GM19324 (cell line): ENCODE measurements at regions not wholly inside any gene's neighbourhood (a gene's known extent, or its start where the extent isn't known, plus 50 kb on each side); places are given as distances from the start of the nearest gene placed in this dataset.
"Not testable (repeated sequence)": the region's sequence is repeated elsewhere in the genome, so short reads cannot be mapped to it uniquely, and the experiment has no call there.

ENCODE experiments used
- ATAC-seq: cut with Tn5 transposase; IDR thresholded peaks from one replicate; pipeline ENCODE4 v1.9.1; 2021; ENCODE audit warnings: mild to moderate bottlenecking, moderate library complexity; ENCODE audit not compliant: unreplicated experiment, low FRiP score

GRCh38 chr3:186454881-186455703 lies 89.1 kb downstream of the CRYGS start:
- ATAC-seq, result no peak

DNA sequence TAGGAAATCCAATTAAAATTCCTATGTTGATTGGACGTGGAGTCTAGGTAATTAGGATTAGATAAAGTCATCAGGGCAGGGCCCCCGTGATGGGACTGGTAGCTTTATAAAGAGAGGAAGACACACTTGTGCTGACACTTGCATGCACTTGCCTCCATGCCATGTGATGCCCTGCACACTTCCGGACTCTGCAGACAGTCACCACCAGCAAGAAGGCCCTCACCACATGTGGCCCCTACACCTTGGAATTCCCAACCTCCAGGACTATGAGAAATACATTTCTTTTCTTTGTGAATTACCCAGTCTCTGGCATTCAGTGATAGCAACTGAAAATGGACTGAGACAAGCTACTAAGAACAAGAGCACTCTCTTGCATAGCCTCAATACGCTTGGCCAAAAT lies 90.6 kb downstream of the CRYGS start:
- ATAC-seq, result no peak

GRCh38 chr3:186452517-186452916 lies 90.5 kb upstream of the DGKG start:
- no peak for ATAC-seq

DNA sequence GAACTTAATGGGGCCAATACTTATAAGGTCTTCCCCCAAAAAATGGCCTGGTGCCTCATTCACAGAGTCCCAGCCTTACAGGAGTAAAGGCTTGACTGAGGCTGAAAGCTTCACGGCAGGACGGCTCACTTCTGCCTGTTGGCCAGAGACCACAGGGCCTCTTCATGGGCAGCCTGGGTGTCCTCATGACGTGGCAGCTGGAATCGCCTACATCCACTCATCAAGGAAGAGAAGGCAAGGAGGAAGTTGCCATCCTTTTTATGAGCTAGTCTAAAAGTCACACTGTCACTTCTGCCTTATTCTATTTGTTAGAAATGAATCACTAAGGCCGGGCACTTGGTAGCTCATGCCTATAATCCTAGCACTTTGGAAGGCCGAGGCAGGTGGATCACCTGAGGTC lies 89.3 kb upstream of the DGKG start:
- ATAC-seq, result no peak

DNA sequence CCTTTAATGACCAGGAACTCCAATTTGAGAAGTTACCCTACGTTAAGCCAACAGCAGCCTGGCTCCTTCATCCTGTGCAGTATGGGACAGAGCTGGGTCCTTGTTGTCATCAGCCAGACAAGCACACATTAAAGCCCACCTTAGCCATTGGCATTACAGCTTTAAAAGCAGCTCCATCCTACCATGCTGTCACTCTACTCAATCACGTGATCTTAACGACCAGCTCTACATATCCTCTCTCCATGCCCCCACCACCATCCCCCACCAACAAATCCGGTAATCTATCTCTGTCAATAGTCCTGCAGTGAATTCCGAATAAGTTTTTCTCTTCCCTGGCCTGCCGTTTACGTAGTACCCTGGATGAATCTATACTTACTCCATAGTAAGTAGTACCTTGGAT lies 82.9 kb upstream of the DGKG start:
- no peak for ATAC-seq

- no peak for ATAC-seq
Observed at GRCh38 chr3:186444288-186444687, 82.3 kb upstream of the DGKG start.

DNA sequence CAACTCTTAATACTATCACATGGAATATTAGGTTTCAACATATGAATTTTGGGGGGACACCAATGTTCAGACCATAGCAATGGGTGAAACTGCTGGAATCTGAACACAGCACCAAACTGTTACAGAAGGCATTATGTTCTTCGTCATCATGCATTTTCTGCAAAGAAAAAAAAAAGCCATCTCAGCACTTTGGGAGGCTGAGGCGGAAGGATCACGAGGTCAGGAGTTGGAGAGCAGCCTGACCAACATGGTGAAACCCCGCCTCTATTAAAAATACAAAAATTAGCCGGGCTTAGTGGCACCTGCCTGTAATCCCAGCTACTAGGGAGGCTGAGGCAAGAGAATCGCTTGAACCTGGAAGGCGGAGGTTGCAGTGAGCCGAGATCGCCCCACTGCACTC lies 80.9 kb upstream of the DGKG start:
- not testable (repeated sequence) for ATAC-seq

DNA sequence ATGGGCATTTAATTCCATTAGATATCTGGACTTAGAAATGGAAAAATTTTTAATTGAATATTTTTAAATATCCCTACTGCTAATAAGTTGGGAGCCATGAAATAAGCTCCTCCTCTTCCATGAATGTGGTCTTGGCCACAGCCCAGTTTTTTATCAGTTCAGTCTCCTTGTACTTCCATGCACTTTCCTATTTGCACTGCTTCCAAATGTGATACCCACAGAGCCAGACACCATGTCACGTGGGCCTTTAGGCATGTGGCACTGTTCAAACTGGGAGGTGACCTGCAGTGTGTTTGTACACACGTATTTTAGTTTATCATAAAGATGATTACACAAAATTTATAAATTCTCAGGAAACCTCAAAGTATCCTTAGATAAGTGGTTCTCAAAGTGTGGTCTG lies 80.1 kb upstream of the DGKG start:
- ATAC-seq, result no peak

GRCh38 chr3:186440891-186441290 lies 78.9 kb upstream of the DGKG start:
- ATAC-seq, result no peak

- no peak for ATAC-seq
Observed at GRCh38 chr3:186439725-186440124, 77.7 kb upstream of the DGKG start.

- ATAC-seq, result not testable (repeated sequence)
Observed at GRCh38 chr3:186435332-186435731, 73.3 kb upstream of the DGKG start.

DNA sequence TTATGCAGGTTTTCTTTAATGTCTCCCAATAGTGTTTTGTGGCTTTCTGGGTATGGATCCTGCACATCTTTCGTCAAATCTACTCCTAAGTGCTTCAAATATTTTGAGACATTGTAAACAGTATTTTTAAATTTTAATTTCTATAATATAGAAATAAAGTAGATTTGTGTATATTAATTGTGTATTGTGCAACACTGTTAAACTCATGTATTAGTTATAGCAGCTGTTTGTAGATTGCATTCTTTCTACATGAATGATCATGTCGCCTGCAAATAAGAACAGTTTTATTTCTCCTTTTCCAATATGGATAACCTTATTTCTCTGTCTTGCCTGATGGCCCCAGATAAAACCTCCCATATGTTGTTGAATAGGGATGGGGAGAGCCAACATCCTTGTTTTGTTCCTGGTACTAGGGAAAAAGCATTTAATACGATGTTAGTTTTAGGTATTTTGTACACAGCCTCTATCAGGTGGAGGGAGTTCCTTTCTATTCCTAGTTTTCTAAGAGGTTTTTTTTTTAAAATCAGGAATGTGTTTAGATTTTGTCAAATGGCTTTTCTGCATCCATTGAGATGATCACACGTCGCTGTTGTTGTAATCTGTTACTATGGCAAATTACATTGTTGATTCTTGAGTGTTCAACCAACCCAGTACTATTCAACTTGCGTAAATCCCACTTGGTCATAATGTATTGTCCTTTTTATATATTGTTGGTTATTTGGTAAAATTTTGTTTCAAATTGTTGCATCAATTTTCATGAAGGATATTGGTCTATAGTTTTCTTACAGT lies 71.1 kb upstream of the DGKG start:
- no peak for ATAC-seq

DNA sequence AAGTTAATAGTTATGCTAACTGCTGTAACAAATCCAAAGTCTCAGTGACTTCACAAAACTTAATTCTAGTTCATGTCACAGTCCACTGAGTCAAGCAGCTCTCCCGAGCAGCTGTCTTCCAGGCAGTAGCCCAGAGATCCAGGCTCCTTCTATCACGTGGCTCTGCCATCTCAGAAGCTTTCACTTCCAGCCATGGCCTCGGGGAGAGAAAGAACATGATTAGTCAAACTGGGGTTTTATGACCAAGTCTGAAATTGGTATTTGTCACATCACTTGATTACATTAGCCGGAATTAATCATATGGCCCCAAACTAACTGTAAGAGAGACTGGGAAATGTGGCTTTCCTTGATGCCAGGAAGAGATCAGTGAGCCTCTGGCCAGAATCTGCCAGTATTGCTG lies 70.2 kb upstream of the DGKG start:
- no peak for ATAC-seq

DNA sequence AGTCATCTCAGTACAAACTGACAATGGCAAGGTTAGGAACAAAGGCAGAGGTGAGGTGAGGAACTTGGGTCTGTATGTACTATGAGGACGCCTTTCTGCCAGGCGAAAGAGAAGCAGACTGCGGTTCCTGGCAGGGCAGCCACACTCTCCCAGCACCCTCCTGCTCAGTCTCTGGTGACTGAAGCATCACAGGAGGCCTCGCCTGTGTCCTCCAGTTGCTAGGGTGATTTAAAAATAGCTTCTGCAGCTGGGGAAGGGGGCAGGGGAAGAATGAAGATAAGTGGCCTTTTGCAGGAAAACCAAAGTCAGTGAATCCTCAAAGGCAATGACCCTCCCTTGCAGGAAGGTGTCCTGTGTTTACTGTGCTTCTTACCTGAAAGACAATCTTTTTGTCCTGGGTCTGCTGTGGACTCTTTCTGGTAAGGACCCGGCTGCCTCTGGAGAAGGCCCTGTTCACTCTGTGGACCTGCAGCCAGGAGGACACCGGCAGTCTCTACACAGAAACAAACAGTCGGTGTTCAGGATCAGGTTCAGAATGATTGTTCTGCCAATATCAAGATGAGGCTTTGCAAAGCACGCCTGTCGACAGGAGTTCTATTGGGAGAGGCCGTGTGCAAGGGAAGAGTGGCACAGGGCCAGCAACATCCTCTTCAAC lies 65.7 kb upstream of the DGKG start:
- ATAC-seq, result no peak

DNA sequence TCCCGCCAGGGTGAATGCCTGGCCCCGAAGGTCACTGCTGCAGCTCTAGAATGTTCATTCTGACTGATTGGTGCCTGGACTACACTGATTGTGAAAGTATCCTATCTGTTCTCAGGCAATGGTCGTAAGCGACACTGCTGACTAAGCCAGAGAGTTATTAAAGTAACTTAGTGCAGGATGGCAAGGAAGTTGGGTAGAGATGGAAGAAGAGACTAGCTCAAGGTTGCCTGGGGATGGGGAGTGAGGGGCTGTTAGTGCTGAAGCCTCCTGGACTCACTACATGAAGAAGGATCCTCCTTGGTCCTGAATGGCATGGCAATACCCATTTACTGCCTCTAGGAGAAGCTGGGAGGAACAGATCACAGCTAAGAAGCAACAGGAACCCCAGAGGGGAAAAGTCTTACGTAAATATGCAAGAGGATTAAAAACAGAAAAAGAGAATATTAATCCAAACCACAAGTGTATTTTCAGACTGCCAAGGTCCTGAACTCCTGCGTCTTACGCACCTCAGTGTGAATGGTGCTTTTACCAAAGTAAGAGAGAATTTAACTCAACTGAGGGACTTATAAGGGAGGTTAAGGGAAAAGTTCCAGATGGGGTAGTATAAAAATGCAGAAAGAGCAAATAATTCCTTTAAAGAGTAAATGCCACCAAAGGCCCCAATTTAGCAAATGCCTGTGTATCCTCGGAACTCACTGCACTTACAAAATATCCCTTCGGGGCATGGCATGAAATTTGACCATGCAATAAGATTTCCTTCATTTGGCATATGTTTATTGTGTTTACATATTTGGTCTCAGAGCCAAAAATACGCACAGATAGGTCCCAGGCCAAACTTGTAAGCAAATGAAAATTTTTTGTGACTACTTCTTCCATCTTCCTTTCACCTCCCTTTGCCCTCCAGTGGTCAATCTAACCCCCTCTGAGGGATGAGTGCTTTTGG lies 64.0 kb upstream of the DGKG start:
- no peak for ATAC-seq

DNA sequence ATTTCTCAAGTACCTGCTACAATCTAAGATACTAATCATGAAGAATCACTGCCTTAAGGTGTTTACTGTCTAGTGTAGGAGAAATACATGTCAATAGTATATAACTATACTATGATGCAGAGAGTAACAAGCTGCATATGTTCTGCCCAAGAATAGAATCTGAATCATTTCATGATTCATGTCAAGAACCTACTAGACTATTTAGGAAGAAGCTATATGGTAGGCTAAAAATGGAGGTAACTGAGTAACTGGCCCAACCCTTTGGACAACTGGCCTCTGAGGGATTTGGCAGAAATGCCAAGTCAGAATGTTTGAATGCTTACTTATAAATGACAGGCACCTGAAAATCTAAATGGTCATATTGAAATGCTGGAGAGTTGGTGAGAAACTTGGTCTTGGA lies 59.9 kb upstream of the DGKG start:
- no peak for ATAC-seq

- ATAC-seq, result no peak
Observed at GRCh38 chr3:186418671-186419145, 56.7 kb upstream of the DGKG start.

DNA sequence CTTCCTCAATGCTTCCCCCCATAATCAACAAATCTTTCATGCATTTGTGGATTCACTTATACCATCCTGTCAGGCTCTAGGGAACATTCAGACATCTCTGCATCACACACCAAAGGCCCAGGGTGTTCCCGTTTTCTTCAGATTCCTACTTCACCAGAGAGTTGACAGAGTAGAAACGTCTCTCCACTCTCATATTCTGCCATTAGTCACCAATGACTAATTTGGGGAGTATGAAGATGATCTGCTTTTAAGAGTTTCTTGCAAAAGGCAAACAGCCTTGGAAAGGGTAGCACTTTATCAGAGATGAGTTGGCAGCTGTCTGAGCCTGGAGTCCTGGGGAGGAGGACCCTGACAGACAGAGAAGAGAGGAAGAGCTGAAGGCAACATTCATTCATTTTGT lies 55.8 kb upstream of the DGKG start:
- ATAC-seq, result no peak

DNA sequence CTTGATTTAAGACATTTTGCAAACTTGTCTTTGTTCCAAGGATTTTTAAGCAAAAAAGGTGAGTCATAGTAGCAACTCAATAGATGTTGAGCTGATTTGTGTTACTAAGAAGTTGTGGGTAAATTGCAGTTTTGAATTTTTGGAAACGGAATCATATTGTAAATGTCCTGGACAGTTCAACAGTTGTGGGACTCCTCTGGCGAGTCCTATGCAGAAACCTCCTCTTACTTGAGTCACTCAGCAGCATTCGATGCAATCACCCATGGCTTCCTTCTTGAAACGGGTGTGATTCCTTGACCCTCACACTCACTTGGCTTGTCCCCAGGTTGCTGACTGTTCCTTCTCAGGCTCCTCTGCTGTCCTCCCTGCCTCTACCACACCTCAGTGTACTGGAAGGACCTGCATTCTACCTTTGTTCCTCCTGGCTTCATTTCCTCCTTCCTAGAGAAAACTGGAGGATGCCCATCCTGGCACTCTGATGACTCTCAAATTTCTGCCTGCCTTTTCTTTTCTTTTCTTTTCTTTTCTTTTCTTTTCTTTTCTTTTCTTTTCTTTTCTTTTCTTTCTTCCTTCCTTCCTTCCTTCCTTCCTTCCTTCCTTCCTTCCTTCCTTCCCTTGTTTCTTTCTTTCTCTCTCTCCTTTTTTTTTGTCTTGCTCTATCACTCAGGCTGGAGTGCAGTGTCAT lies 52.8 kb upstream of the DGKG start:
- no peak for ATAC-seq
